ENCODE measurements at regions not wholly inside any gene's neighbourhood (a gene's known extent, or its start where the extent isn't known, plus 50 kb on each side); places are given as distances from the start of the nearest gene placed in this dataset.

- no peak overlapping the region for H3K4me3 ChIP-seq
These were observed 295.3 kb downstream of the PTPRU start for GRCh38 chr1:29531596-29531995.

DNA sequence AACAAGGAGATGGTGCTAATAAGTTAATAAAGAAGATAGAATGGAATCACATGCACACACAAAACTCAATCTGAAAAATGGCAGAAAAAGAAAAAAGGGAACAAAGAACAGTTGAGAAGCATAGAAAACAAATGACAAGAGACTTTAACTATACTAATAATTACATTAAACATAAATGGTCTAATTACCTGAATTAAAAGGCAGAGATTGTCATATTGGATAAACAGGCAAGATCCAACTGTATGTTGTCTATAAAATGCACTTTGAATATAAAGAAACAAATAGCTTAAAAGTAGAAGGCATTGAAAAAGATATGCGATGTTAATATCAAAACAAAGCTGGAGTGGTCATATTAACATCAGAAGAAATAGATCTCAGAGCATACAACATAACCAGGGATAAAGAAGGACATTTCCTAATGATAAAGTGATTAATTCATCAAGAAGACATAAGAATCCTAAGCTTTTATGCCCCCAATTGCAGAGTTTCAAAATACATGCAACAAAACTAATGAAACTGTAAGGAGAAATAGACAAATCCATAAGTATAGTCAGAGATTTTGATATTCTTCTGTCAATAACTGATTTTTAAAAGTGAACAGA lies 293.5 kb downstream of the PTPRU start:
- TF ChIP-seq CTCF (IDR thresholded peaks at IDR 0.05): no peak
- intact Hi-C loops (cut with DNase I, micrococcal nuclease): no loop called here
- no peaks in the 10 kb centered on the region for H3K36me3 ChIP-seq (ENCODE audit: low read depth)
- DNase-seq (no peak), ATAC-seq (no peak)
- H3K4me3 ChIP-seq: no peak overlapping the region
- H3K4me1 ChIP-seq (ENCODE audit: low read depth): no peaks in the 10 kb centered on the region
- H3K9me3 ChIP-seq: peaks cover 13% of the 10 kb centered on the region

More at GRCh38 chr1:29531596-29531995, 295.3 kb downstream of the PTPRU start:
- Histone ChIP-seq H3K9me3 (peaks cover 13% of the 10 kb centered on the region), H3K4me1 (ENCODE audit: low read depth) (no peaks in the 10 kb centered on the region), H3K36me3 (ENCODE audit: low read depth) (no peaks in the 10 kb centered on the region)
- ATAC-seq (no peak), DNase-seq (no peak)
- intact Hi-C loops (cut with DNase I, micrococcal nuclease): no loop called here
- no peak for TF ChIP-seq CTCF (IDR thresholded peaks at IDR 0.05)

- H3K4me1 ChIP-seq (ENCODE audit: low read depth): no peaks in the 10 kb centered on the region
- H3K9me3 ChIP-seq: peaks cover 13% of the 10 kb centered on the region
- H3K36me3 ChIP-seq (ENCODE audit: low read depth): no peaks in the 10 kb centered on the region
- intact Hi-C loops (cut with DNase I, micrococcal nuclease): no loop called here
- ATAC-seq: no peak
- no peak for DNase-seq
- H3K4me3 ChIP-seq: no peak overlapping the region
- no peak for TF ChIP-seq CTCF (IDR thresholded peaks at IDR 0.05)
These were observed 291.1 kb downstream of the PTPRU start for GRCh38 chr1:29527314-29528004.

DNA sequence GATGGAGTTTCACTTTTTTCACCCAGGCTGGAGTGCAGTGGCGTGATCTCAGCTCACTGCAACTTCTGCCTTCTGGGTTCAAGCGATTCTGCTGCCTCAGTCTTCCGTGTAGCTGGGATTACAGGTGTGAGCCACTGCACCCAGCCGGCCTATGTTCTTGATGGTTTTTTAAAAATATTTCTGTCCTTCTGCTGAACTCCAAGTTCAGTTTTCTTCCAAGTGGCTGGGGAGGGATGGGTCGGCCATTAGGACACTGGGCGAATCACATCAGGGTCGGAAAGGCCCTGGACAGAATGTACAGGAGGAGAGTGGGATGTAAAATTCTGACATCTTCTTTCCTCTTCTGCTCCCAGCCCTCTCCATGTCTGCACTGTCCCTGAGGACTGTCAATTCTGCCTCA lies 289.6 kb downstream of the PTPRU start:
- ATAC-seq: no peak
- no peak for DNase-seq
- no peaks in the 10 kb centered on the region for H3K4me1 ChIP-seq (ENCODE audit: low read depth)
- TF ChIP-seq CTCF (IDR thresholded peaks at IDR 0.05): no peak
- H3K4me3 ChIP-seq: no peak overlapping the region
- H3K36me3 ChIP-seq (ENCODE audit: low read depth): no peaks in the 10 kb centered on the region
- peaks cover 13% of the 10 kb centered on the region for H3K9me3 ChIP-seq
- intact Hi-C loops (cut with DNase I, micrococcal nuclease): no loop called here

DNA sequence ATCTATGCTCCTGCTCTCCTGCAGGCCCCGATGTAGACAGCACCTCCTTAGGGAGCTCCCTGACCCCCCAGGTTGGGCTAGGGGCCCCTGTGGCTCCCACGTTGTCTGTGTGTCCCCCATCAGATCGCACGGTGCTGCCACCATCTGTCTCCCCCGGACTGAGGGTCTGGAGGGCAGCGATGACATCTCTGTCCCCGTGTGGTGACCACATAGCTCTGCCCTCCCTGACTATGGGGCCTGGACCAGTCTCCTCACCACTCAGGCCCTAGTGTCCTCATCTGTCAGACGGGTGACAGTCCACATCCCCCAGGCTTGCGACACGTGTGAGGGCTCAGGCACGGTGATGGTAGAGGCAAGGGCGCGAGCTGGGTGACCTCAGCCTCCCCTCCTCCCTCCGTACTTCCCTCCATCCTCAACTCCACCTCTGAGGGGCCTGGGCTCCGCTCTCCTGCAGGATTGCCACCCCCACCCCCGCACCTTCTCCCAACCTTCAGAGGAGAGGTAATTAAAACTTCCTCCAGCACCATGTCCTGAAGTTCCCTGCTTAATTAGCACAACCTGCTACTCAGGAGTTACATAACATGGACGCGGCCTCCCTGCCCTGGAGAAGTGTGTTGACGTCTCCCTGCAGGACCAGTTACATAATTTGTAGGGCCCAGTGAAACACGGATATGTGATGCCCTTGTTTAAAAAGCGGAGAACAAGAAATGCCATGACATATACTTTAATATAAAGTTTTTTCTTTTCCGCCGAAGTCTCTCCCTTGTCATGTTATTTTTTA lies 288.2 kb downstream of the PTPRU start:
- intact Hi-C loops (cut with DNase I, micrococcal nuclease): no loop called here
- no peak for TF ChIP-seq CTCF (IDR thresholded peaks at IDR 0.05)
- ATAC-seq: no peak

More for the DNA sequence above, 288.2 kb downstream of the PTPRU start:
- peaks cover 8% of the 10 kb centered on the region for H3K9me3 ChIP-seq
- H3K4me3 ChIP-seq: no peak overlapping the region
- DNase-seq: no peak
- H3K4me1 ChIP-seq (ENCODE audit: low read depth): no peaks in the 10 kb centered on the region
- H3K36me3 ChIP-seq (ENCODE audit: low read depth): no peaks in the 10 kb centered on the region

Data from mucosa of descending colon (tissue), 3 donors.